ENCODE measurements at regions not wholly inside any gene's neighbourhood (a gene's known extent, or its start where the extent isn't known, plus 50 kb on each side); places are given as distances from the start of the nearest gene placed in this dataset.

DNA sequence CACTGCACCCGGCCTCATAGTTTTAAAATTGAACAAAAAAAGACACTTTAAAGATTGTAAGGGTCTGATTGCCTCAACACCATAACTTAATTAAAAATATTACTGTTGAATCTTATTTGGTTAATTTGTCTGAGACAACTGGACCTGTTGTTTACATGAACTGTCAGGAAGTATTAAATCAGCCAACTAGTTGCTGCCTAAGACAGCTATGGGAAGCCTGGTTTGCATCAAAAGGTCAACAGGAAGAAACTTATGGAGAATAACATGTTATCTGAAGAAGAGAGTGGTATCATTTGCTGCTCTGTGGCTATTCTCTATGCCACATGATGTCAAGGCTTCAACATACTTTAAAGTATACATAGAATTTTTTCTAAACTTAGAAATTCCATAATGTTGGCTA lies 853.5 kb upstream of the ADAMTS5 start:
- H3K4me3 Mint-ChIP-seq (ENCODE audit: unreplicated experiment): no peak overlapping the region
- no TSS peak for BruUV-seq (replicated peaks)
- CTCF ChIA-PET: no interaction called here
- POLR2A ChIA-PET: no interaction called here
- no peaks in the 10 kb centered on the region for H3K27me3 Mint-ChIP-seq (ENCODE audit: insufficient read depth, unreplicated experiment)
- TF ChIP-seq, protein P1, sequence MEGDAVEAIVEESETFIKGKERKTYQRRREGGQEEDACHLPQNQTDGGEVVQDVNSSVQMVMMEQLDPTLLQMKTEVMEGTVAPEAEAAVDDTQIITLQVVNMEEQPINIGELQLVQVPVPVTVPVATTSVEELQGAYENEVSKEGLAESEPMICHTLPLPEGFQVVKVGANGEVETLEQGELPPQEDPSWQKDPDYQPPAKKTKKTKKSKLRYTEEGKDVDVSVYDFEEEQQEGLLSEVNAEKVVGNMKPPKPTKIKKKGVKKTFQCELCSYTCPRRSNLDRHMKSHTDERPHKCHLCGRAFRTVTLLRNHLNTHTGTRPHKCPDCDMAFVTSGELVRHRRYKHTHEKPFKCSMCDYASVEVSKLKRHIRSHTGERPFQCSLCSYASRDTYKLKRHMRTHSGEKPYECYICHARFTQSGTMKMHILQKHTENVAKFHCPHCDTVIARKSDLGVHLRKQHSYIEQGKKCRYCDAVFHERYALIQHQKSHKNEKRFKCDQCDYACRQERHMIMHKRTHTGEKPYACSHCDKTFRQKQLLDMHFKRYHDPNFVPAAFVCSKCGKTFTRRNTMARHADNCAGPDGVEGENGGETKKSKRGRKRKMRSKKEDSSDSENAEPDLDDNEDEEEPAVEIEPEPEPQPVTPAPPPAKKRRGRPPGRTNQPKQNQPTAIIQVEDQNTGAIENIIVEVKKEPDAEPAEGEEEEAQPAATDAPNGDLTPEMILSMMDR (IDR thresholded peaks at IDR 0.05; ENCODE audit: unreplicated experiment): no peak
- no peaks in the 10 kb centered on the region for H3K9me3 Mint-ChIP-seq (ENCODE audit: unreplicated experiment)
- no peak overlapping the region for H3K27ac Mint-ChIP-seq (ENCODE audit: low read depth, unreplicated experiment)
- no peaks in the 10 kb centered on the region for H3K4me1 Mint-ChIP-seq (ENCODE audit: insufficient read depth, unreplicated experiment)
- H3K36me3 Mint-ChIP-seq (ENCODE audit: insufficient read depth, unreplicated experiment): no peaks in the 10 kb centered on the region
- DNase-seq (ENCODE audit: unreplicated experiment): no peak
- intact Hi-C loops (cut with micrococcal nuclease): no loop called here

DNA sequence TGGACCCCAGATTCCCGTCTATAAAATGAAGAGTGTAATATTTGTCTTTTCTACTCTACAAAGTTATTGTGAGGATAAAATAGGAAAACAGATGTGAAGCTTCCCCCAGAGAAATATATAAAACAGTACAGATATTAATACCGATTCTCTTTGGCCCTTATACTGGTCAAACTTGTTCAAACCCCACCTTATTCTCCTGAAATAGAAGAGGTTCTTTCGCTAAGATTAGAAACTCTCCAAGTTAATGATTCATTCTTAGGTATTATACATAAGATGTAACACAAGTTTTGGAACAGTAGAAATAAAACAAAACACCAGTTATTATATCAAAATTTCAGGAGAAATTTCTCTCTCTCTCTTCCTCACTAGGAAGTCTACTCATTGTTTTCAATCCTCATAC lies 852.4 kb upstream of the ADAMTS5 start:
- H3K27ac Mint-ChIP-seq (ENCODE audit: low read depth, unreplicated experiment): no peak overlapping the region

DNA sequence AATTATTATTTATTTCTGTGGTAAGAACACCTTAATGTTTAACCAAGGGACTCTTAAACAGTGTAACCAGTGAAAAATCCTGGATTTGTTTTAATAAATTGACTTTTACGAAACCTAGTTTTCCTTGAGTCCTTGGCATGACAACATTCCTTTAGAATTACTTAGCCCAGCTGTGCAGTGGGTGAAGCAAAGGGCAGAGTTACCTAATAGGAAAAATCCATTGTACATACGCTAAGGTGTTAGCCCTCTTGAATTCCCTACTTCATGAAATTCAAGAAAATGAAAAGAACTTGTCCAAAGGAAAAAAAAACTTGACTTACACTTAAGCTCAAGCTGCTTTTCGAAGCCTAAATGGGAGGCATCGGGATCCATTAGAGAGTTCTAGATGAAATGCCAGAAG lies 852.0 kb upstream of the ADAMTS5 start:
- Mint-ChIP-seq H3K9me3 (ENCODE audit: unreplicated experiment) (no peaks in the 10 kb centered on the region), H3K27me3 (ENCODE audit: insufficient read depth, unreplicated experiment) (no peaks in the 10 kb centered on the region), H3K4me1 (ENCODE audit: insufficient read depth, unreplicated experiment) (no peaks in the 10 kb centered on the region), H3K36me3 (ENCODE audit: insufficient read depth, unreplicated experiment) (no peaks in the 10 kb centered on the region), H3K4me3 (ENCODE audit: unreplicated experiment) (no peak overlapping the region), H3K27ac (ENCODE audit: low read depth, unreplicated experiment) (no peak overlapping the region)
- POLR2A ChIA-PET: no interaction called here
- peak; percentile 45 for DNase-seq (ENCODE audit: unreplicated experiment)
- intact Hi-C loops (cut with micrococcal nuclease): no loop called here
- TF ChIP-seq, protein P1 (IDR thresholded peaks at IDR 0.05; ENCODE audit: unreplicated experiment): no peak
- CTCF ChIA-PET: no interaction called here
- no TSS peak for BruUV-seq (replicated peaks)

More for the DNA sequence above, 852.4 kb upstream of the ADAMTS5 start:
- Mint-ChIP-seq H3K9me3 (ENCODE audit: unreplicated experiment) (no peaks in the 10 kb centered on the region), H3K4me1 (ENCODE audit: insufficient read depth, unreplicated experiment) (no peaks in the 10 kb centered on the region), H3K27me3 (ENCODE audit: insufficient read depth, unreplicated experiment) (no peaks in the 10 kb centered on the region), H3K36me3 (ENCODE audit: insufficient read depth, unreplicated experiment) (no peaks in the 10 kb centered on the region), H3K4me3 (ENCODE audit: unreplicated experiment) (no peak overlapping the region)
- TF ChIP-seq, protein P1 (IDR thresholded peaks at IDR 0.05; ENCODE audit: unreplicated experiment): no peak
- ChIA-PET CTCF (no interaction called here), POLR2A (no interaction called here)
- DNase-seq (ENCODE audit: unreplicated experiment): no peak
- intact Hi-C loops (cut with micrococcal nuclease): no loop called here
- no TSS peak for BruUV-seq (replicated peaks)

DNA sequence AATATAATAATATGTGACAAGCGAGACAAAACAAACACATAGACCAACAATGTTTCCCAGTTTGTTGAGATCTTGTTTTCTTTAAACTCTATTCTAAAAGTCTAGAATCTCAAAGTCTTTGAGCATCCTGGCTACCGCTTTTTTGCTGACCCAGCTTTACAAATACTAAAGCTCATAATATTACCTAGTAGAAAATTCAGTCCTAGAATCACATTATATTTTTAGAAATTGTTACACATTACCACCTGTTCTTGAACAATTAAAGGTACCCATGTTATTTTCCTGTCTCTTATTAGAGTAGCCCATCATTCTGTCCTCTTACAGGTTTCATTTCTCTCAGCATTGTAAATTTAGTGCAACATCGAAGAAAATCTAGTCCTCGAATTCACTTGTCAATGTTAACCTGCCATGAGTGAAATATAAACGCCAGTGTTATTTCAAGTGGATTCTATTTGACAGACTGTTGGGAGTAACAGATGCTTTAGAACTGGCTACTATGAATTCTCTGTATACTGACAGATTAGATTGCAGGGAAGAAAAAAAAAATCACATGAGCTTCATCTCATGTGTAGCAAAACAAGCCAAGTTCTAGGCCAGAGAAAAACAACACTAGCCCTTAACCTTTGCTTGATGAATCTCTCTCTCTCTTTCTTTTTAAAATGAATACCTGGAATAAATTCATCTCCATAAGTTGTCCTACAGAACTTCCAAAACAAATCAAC lies 851.2 kb upstream of the ADAMTS5 start:
- Mint-ChIP-seq H3K36me3 (ENCODE audit: insufficient read depth, unreplicated experiment) (no peaks in the 10 kb centered on the region), H3K4me3 (ENCODE audit: unreplicated experiment) (no peak overlapping the region), H3K27me3 (ENCODE audit: insufficient read depth, unreplicated experiment) (no peaks in the 10 kb centered on the region), H3K4me1 (ENCODE audit: insufficient read depth, unreplicated experiment) (no peaks in the 10 kb centered on the region), H3K27ac (ENCODE audit: low read depth, unreplicated experiment) (no peak overlapping the region), H3K9me3 (ENCODE audit: unreplicated experiment) (no peaks in the 10 kb centered on the region)
- intact Hi-C loops (cut with micrococcal nuclease): no loop called here
- ChIA-PET POLR2A (no interaction called here), CTCF (no interaction called here)
- BruUV-seq (replicated peaks): no TSS peak
- TF ChIP-seq, protein P1 (IDR thresholded peaks at IDR 0.05; ENCODE audit: unreplicated experiment): no peak
- no peak for DNase-seq (ENCODE audit: unreplicated experiment)

All from MCF 10A (cell line).